IMR-90 (cell line): ENCODE measurements at regions not wholly inside any gene's neighbourhood (a gene's known extent, or its start where the extent isn't known, plus 50 kb on each side); places are given as distances from the start of the nearest gene placed in this dataset.

Experiments used
- ATAC-seq: fragments of 200-7000 bp; cut with Tn5 transposase; 2 replicates; pipeline ENCODE4 v1.9.1; 2020; ENCODE audit warnings: low read depth, mild to moderate bottlenecking, moderate library complexity
- BruUV-seq: library from RNA; stranded (reverse); fragments of 400-500 nt; replicated peaks from 2 replicates; lab custom pipeline; 2021; lab: Mats Ljungman, UMichigan
- CTCF ChIA-PET: fragments of 300-600 bp; formaldehyde crosslinking; extraction: SDS; loops from one replicate; lab custom pipeline; 2021; ENCODE audit warnings: antibody characterized with exemption; lab: Yijun Ruan, JAX
- POLR2A ChIA-PET: fragments of 300-600 bp; sonication (Branson Sonifier 250); formaldehyde crosslinking; loops from one replicate; lab custom pipeline; 2022; ENCODE audit warnings: antibody characterized with exemption; ENCODE audit not compliant: unreplicated experiment; lab: Charles Lee
- DNase-seq: peaks from one replicate; pipeline ENCODE4 v3.0.0; 2013
- H2AFZ ChIP-seq: replicated peaks from 2 replicates; pipeline ENCODE3; 2013; ENCODE audit warnings: low read length, mild to moderate bottlenecking; ENCODE audit not compliant: poor library complexity
- H2AK5ac ChIP-seq: 2 replicates; pipeline ENCODE4 v1.6.1; 2013; ENCODE audit warnings: low read depth, low read length, inconsistent platforms
- H2AK9ac ChIP-seq: replicated peaks from 2 replicates; pipeline ENCODE3; 2013; ENCODE audit warnings: mild to moderate bottlenecking, low read depth, low read length, moderate library complexity; ENCODE audit not compliant: poor library complexity
- H2BK120ac ChIP-seq: 2 replicates; pipeline ENCODE4 v1.6.1; 2013; ENCODE audit warnings: low read depth, low read length, inconsistent platforms
- H2BK15ac ChIP-seq: 3 replicates; pipeline ENCODE4 v1.6.1; 2013; ENCODE audit warnings: low read depth, low read length, inconsistent platforms
- H2BK20ac ChIP-seq: 2 replicates; pipeline ENCODE4 v1.6.1; 2013; ENCODE audit warnings: low read depth, mild to moderate bottlenecking, inconsistent platforms, low read length, moderate library complexity
- H2BK5ac ChIP-seq: 2 replicates; pipeline ENCODE4 v1.6.1; 2013; ENCODE audit warnings: mild to moderate bottlenecking, low read depth, low read length, inconsistent platforms; ENCODE audit not compliant: poor library complexity, severe bottlenecking
- H3K14ac ChIP-seq: replicated peaks from 2 replicates; pipeline ENCODE4 v1.6.1; 2013; ENCODE audit warnings: low read depth, low read length, inconsistent platforms
- H3K18ac ChIP-seq: 2 replicates; pipeline ENCODE4 v1.6.1; 2013; ENCODE audit warnings: low read depth, low read length, control low read depth
- H3K23ac ChIP-seq: 2 replicates; pipeline ENCODE4 v1.6.1; 2013; ENCODE audit warnings: low read depth, low read length, inconsistent platforms
- H3K27ac ChIP-seq: 2 replicates; pipeline ENCODE4 v1.5.1; 2013; ENCODE audit warnings: mild to moderate bottlenecking, control low read depth, low read length; ENCODE audit not compliant: insufficient read depth
- H3K27me3 ChIP-seq: 2 replicates; pipeline ENCODE4 v1.6.1; 2013; ENCODE audit warnings: low read length; ENCODE audit not compliant: control insufficient read depth, insufficient read depth
- H3K36me3 ChIP-seq: 2 replicates; pipeline ENCODE4 v1.6.1; 2013; ENCODE audit warnings: low read length, mixed read lengths; ENCODE audit not compliant: control insufficient read depth, insufficient read depth
- H3K4ac ChIP-seq: 2 replicates; pipeline ENCODE4 v1.6.1; 2013; ENCODE audit warnings: low read depth, low read length, inconsistent platforms
- H3K4me1 ChIP-seq: 2 replicates; pipeline ENCODE4 v1.6.1; 2013; ENCODE audit warnings: low read length, mixed read lengths; ENCODE audit not compliant: control insufficient read depth, insufficient read depth
- H3K4me2 ChIP-seq: 2 replicates; pipeline ENCODE4 v1.6.1; 2013; ENCODE audit warnings: low read depth, mild to moderate bottlenecking, control low read depth, low read length, moderate library complexity
- H3K4me3 ChIP-seq: 2 replicates; pipeline ENCODE4 v1.5.1; 2013; ENCODE audit warnings: low read depth, mild to moderate bottlenecking, control low read depth, low read length, moderate library complexity; ENCODE audit not compliant: insufficient read depth
- H3K56ac ChIP-seq: 2 replicates; pipeline ENCODE4 v1.6.1; 2013; ENCODE audit warnings: low read length, inconsistent platforms; ENCODE audit not compliant: insufficient read depth; ENCODE audit errors: extremely low read depth
- H3K79me1 ChIP-seq, 2 experiments: 2 replicates each; pipeline ENCODE4 v1.6.1; 2013; ENCODE audit warnings: low read length in 2 of 2, inconsistent platforms in 1 of 2, low read depth in 1 of 2
- H3K9ac ChIP-seq: 2 replicates; pipeline ENCODE4 v1.6.1; 2013; ENCODE audit warnings: low read depth, low read length, control low read depth
- H3K9me1 ChIP-seq: 2 replicates; pipeline ENCODE4 v1.6.1; 2013; ENCODE audit warnings: low read length, inconsistent platforms; ENCODE audit not compliant: insufficient read depth
- H3K9me3 ChIP-seq: 2 replicates; pipeline ENCODE4 v1.6.1; 2013; ENCODE audit warnings: low read length; ENCODE audit not compliant: control insufficient read depth, insufficient read depth
- H4K20me1 ChIP-seq: 2 replicates; pipeline ENCODE4 v1.6.1; 2013; ENCODE audit warnings: low read length, inconsistent platforms; ENCODE audit not compliant: insufficient read depth
- H4K5ac ChIP-seq: 2 replicates; pipeline ENCODE4 v1.6.1; 2013; ENCODE audit warnings: mild to moderate bottlenecking, low read depth, low read length, control low read depth
- H4K8ac ChIP-seq, 2 experiments: 2 replicates each; pipeline ENCODE4 v1.6.1; 2013; ENCODE audit warnings: low read depth in 2 of 2, low read length in 2 of 2, control low read depth in 1 of 2, inconsistent platforms in 1 of 2
- H4K91ac ChIP-seq: 2 replicates; pipeline ENCODE4 v1.6.1; 2013; ENCODE audit warnings: low read depth, low read length, inconsistent platforms; ENCODE audit not compliant: insufficient read depth
- CEBPB ChIP-seq: IDR thresholded peaks from 2 replicates; pipeline ENCODE4 v1.6.1; 2012; ENCODE audit warnings: low read depth, low read length, improper control_type of control experiment
- FOS ChIP-seq: fragments of 150-350 bp; IDR thresholded peaks from 2 replicates; pipeline ENCODE4 v1.6.1; 2016; ENCODE audit warnings: low read depth, low read length
- MAFK ChIP-seq: IDR thresholded peaks from 2 replicates; pipeline ENCODE4 v1.6.1; 2012; ENCODE audit warnings: low read depth, low read length, improper control_type of control experiment
- NFE2L2 ChIP-seq: fragments of 150-350 bp; IDR thresholded peaks from 2 replicates; pipeline ENCODE4 v1.6.1; 2016; ENCODE audit warnings: low read depth, mild to moderate bottlenecking, low read length
- RAD21 ChIP-seq: IDR thresholded peaks from 2 replicates; pipeline ENCODE4 v1.6.1; 2012; ENCODE audit warnings: low read length, improper control_type of control experiment
- RFX5 ChIP-seq: IDR thresholded peaks from 2 replicates; pipeline ENCODE4 v1.8.0; 2012; ENCODE audit warnings: low read depth, mild to moderate bottlenecking, low read length, moderate library complexity
- SMC3 ChIP-seq: fragments of 150-350 bp; IDR thresholded peaks from 2 replicates; pipeline ENCODE4 v1.6.1; 2016; ENCODE audit warnings: low read depth, mild to moderate bottlenecking, antibody characterized with exemption, low read length, moderate library complexity
- USF2 ChIP-seq: fragments of 150-350 bp; IDR thresholded peaks from 2 replicates; pipeline ENCODE4 v1.6.1; 2017; ENCODE audit warnings: mild to moderate bottlenecking, antibody characterized with exemption, low read length, low read depth
- WGBS, 2 experiments: methylation state at CpG; one replicate each; pipeline versions ENCODE4 v1.1.5 to v1.1.7; 2013; ENCODE audit warnings: missing lambda C conversion rate in 2 of 2; ENCODE audit not compliant: insufficient read length in 1 of 2; ENCODE audit errors: extremely low coverage in 2 of 2; 5-methylcytosine and 5-hydroxymethylcytosine counted together
- dilution Hi-C: fragments of 300-500 bp; cut with HindIII; formaldehyde crosslinking; loops from one replicate; pipeline ENCODE4 v1.14.3; 2018; ENCODE audit warnings: low sequenced_read_pairs; ENCODE audit not compliant: unreplicated experiment
- in situ Hi-C: fragments of 300-500 bp; cut with MboI; formaldehyde crosslinking; loops from 3 replicates; pipeline ENCODE4 v1.14.3; 2019; ENCODE audit warnings: low sequenced_read_pairs, inconsistent platforms, mixed read lengths
- intact Hi-C: fragments of 100-400 bp; cut with micrococcal nuclease; formaldehyde crosslinking; loops from 2 replicates; pipeline ENCODE4 v1.10.0; 2022

- Histone ChIP-seq H3K56ac (no peak overlapping the region), H2AK5ac (peak overlapping the region; percentile 2; the same call in 1 of the 2 replicates), H3K79me1 (no peaks in the 10 kb centered on the region), H3K9ac (no peak overlapping the region), H3K27me3 (no peaks in the 10 kb centered on the region), H3K18ac (peak overlapping the region; percentile 2; the same call in 1 of the 2 replicates), H2BK5ac (no peak overlapping the region), H3K4me2 (peak overlapping the region; percentile 14; the same call in 1 of the 2 replicates), H3K27ac (no peak overlapping the region), H3K4ac (no peak overlapping the region; the same call in 1 of the 2 replicates), H4K8ac (no peak overlapping the region), H2BK15ac (no peak overlapping the region), H3K9me1 (0 out of 2 replicates have a peak, but pooled peaks cover 3% of the 10 kb centered on the region), H4K91ac (no peak overlapping the region), H3K14ac (peak overlapping the region; percentile 4; the same call in 1 of the 2 replicates), H3K9me3 (no peaks in the 10 kb centered on the region), H3K4me1 (peaks cover 7% of the 10 kb centered on the region; the same call in 1 of the 2 replicates), H2AK9ac (no peak overlapping the region), H2BK20ac (no peak overlapping the region; the same call in 1 of the 2 replicates), H4K5ac (no peak overlapping the region), H3K4me3 (no peak overlapping the region), H3K23ac (no peak overlapping the region), H2BK120ac (peak overlapping the region; percentile 1; the same call in 1 of the 2 replicates), H3K36me3 (no peaks in the 10 kb centered on the region), H2AFZ (no peak overlapping the region), H4K20me1 (no peaks in the 10 kb centered on the region)
- dilution Hi-C loops (no loop called here), intact Hi-C loops (no loop called here), in situ Hi-C loops (no loop called here)
- WGBS, 2 experiments = no CpG with 5 or more reads among the region's 3 CpGs
- TF ChIP-seq USF2 (no peak), MAFK (peak; percentile 27; the same call in 1 of the 2 replicates), FOS (peak; percentile 54; the same call in 1 of the 2 replicates), RFX5 (no peak), CEBPB (no peak), NFE2L2 (no peak), RAD21 (no peak), SMC3 (no peak)
- ATAC-seq (peak; percentile 46), DNase-seq (peak; percentile 21)
- no TSS peak for BruUV-seq
- CTCF ChIA-PET = no interaction called here
- POLR2A ChIA-PET = interaction anchor here (0.6 kb wide), 1 partner anchor 247 kb away, joined by 3 read pairs; no protein-coding TSS in a partner anchor
Observed at GRCh38 chr5:110853267-110853666, 114.5 kb downstream of the SLC25A46 start.
